ENCODE measurements at regions not wholly inside any gene's neighbourhood (a gene's known extent, or its start where the extent isn't known, plus 50 kb on each side); places are given as distances from the start of the nearest gene placed in this dataset.

DNA sequence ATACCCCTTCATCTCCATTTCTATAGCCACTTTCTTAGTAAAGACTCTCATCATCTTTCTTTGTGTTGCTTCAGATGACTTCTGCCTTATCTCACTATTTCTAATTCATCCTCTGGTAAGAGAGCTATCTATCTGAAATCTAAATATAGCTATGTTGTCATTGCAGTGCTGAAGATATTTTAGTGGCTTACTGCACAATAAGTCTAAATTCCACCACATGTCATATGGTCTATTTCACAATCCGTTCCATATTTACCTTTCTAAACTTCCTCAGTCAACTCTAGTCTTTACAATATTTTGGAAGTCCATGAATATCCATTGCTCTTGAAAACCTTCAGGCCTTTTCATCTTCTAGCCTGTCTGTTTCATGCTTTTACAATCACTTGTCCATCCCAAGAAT, 465.1 kb upstream of the SLC10A2 start:
- ATAC-seq (ENCODE audit: low read depth in 2 of 2) = no peak
- no peaks in the 10 kb centered on the region for H3K4me1 Mint-ChIP-seq
- DNase-seq = no peak
- no peak overlapping the region for H3K27ac Mint-ChIP-seq
- H3K4me3 Mint-ChIP-seq = no peak overlapping the region
- H3K36me3 Mint-ChIP-seq = no peaks in the 10 kb centered on the region
- H3K27me3 Mint-ChIP-seq = no peaks in the 10 kb centered on the region
- H3K9me3 Mint-ChIP-seq = no peaks in the 10 kb centered on the region

DNA sequence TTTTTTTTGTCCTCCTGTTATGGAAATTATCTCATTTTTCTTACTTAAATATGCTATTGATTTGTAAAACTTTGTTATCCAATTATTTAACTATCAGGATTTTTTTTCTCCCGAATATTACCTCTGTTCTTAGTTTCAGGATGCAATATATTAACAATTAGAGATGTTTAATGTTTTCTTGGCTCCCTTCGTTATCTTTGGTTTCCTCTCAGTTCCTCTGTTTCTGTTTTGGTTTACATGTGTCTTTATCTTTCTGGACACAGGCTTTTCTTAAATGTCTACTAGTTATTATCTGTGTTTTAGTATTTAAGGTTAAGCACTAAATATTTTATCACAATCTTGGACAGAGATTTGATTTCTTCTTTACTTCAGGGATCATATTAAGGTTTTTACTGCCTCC, 462.2 kb upstream of the SLC10A2 start:
- ATAC-seq (ENCODE audit: low read depth in 2 of 2) (no peak), DNase-seq (no peak)
- no peaks in the 10 kb centered on the region for H3K9me3 Mint-ChIP-seq
- H3K4me3 Mint-ChIP-seq = no peak overlapping the region
- no peaks in the 10 kb centered on the region for H3K4me1 Mint-ChIP-seq
- H3K36me3 Mint-ChIP-seq = no peaks in the 10 kb centered on the region
- no peaks in the 10 kb centered on the region for H3K27me3 Mint-ChIP-seq
- no peak overlapping the region for H3K27ac Mint-ChIP-seq

DNA sequence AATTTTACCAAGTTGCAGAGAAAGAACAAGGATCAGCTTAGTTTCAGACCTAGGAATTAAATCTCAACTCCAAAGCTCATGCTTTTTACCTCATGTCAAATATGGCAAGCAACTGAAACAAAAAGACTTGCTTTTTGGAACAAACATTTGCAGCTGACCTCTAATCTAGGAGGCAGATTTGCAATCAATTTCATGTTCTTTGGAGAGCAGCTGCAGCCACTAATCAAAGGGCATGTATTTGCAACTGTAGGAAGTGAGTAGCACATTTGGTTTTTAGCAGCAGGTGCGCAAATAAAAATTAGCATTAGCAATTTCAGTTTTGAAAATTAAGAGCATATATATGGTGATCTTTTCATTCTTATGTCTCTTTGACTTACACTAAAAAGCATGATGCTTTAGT, 459.3 kb upstream of the SLC10A2 start:
- no peak overlapping the region for H3K4me3 Mint-ChIP-seq

DNA sequence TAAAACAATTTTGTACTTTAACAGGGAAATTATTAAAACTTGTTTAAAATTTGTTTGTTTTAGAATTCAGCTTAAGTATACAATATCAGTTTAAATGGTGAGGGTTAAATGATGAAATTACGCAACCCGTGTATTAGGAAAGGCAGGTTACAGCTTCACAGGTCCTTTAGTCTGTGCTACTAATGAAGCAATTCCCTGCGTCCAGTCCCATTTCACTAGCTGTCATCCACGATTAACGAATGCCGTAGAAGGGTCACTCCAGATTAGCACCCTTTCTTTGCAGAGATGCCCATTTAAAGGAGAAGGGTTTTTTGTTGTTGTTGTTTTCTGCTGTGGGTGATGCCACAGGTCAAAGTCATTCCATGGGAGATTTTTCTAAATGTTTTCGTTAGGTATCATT, 457.6 kb upstream of the SLC10A2 start:
- Mint-ChIP-seq H3K27me3 (no peaks in the 10 kb centered on the region), H3K9me3 (peaks cover 0 to 4% (median 0%) of the 10 kb centered on the region in 7 donors), H3K4me1 (no peaks in the 10 kb centered on the region), H3K36me3 (no peaks in the 10 kb centered on the region), H3K27ac (no peak overlapping the region), H3K4me3 (no peak overlapping the region)
- ATAC-seq (ENCODE audit: low read depth in 2 of 2) (no peak), DNase-seq (no peak)

More for the DNA sequence above, 459.3 kb upstream of the SLC10A2 start:
- DNase-seq = no peak
- Mint-ChIP-seq H3K9me3 (peaks cover 0 to 4% (median 0%) of the 10 kb centered on the region in 7 donors), H3K4me1 (no peaks in the 10 kb centered on the region), H3K27ac (no peak overlapping the region), H3K27me3 (no peaks in the 10 kb centered on the region), H3K36me3 (no peaks in the 10 kb centered on the region)
- ATAC-seq (ENCODE audit: low read depth in 2 of 2) = no peak

DNA sequence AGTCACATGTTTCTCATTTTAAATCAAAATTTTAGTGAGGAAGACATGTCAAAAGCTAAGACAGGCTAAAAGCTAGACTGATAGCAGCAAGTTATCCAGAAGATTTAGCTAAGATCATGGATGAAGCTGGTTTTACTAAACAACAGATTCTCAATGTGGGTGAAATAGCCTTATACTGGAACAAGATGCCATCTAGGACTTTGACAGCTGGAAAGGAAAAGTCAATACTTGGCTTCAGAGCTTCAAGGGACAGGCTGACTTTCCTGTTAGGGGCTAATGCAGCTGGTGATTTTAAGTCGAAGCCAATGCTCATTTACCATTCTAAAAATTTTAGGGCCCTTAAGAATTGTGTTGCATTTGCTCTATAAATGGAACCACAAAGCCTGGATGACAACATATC, 455.3 kb upstream of the SLC10A2 start:
- H3K4me3 Mint-ChIP-seq = no peak overlapping the region
- no peaks in the 10 kb centered on the region for H3K27me3 Mint-ChIP-seq
- H3K27ac Mint-ChIP-seq = no peak overlapping the region
- ATAC-seq (ENCODE audit: low read depth in 2 of 2) = no peak
- peaks cover 0 to 5% (median 0%) of the 10 kb centered on the region in 7 donors for H3K9me3 Mint-ChIP-seq
- no peak for DNase-seq
- no peaks in the 10 kb centered on the region for H3K36me3 Mint-ChIP-seq
- H3K4me1 Mint-ChIP-seq = no peaks in the 10 kb centered on the region

DNA sequence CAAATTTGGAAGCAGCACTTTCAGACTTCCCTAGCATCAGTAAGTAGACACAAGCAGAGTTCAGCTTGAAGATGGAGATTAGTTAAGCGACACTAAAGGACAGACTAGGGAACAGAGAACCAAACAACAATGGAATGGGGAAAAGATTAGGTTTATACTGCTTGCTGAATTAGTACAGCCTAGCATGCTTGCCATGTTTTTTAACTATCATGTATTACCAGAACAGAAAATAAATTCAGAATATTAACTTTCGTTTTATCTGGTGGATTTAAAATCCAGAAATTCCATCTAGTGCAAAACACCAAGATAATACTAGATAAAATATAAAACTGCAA, 451.5 kb upstream of the SLC10A2 start:
- Mint-ChIP-seq H3K4me1 (no peaks in the 10 kb centered on the region), H3K27me3 (no peaks in the 10 kb centered on the region), H3K36me3 (no peaks in the 10 kb centered on the region), H3K27ac (peak overlapping the region in 1 of 6 donors; percentile 11), H3K9me3 (peaks cover 0 to 4% (median 0%) of the 10 kb centered on the region in 7 donors), H3K4me3 (no peak overlapping the region)
- DNase-seq (no peak), ATAC-seq (ENCODE audit: low read depth in 2 of 2) (no peak)

DNA sequence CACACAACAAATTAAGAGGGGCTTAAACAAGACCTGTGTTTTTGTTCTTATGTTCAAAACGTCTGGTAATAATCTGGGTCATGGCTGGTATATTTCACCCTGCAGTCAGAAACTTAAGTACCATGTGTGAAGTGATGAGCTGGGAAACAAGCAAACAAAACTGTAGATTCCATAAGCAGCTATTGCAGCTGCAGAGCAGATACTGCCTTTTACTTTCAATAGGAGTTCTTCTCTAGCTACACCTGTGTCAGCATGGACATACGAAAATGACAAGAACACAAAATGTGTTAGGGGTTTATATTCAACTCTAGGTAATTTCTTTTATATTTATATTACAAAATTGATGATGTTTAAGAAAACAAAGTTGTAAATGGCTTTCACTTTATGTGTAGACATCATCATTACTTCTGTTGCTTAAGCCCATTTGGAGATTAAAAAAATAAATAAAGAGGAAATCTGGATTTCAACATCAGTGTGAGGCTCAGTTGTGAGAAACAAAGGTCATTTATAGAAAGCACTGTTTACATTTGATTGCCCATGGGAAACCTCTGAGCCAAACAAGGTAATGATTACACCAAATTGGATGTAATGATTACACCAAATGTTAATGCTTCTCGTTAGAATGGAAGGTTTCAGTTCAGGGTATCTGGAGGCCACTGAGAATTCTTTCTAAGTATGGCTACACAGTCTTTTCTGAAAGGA, 451.0 kb upstream of the SLC10A2 start:
- Mint-ChIP-seq H3K27ac (peak overlapping the region in 1 of 6 donors; percentile 11), H3K36me3 (no peaks in the 10 kb centered on the region), H3K4me1 (no peaks in the 10 kb centered on the region), H3K4me3 (no peak overlapping the region), H3K27me3 (no peaks in the 10 kb centered on the region), H3K9me3 (peaks cover 0 to 1% (median 0%) of the 10 kb centered on the region in 7 donors)
- DNase-seq (no peak), ATAC-seq (ENCODE audit: low read depth in 2 of 2) (no peak)

DNA sequence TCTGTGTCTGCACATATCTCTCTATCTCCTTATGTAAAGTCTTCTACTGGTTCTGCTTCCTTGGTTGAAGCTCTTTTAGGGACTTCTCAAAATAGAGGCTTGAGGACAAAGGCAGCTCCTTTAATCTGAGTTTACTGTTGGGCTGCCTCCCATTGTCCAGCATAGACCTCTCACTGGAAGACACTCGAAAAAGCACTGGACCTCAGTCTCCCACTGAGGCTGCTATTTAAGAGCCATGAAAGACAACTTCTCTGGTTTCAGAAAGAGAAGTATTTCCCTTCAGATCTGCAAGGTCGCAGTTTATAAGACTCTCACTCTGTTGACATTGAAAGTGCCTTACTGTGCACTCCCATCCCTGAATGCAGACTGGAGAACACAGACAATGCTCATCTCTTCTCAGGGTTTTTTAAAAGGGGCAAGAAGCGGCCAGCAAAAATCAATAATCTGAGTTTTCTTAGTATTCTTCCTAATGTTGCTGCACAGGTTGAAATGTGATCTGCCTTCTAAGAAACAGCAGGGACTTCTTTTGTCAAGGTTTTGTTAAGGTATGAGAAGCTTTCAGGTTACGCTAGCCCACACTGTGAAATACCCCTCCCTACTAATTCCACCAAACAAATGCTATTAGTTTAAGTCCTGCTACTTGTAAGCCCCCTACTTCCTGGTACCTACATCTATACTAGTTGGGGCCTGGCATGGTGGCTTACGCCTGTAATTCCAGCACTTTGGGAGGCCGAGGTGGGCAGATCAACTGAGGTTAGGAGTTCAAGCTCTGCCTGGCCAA, 450.0 kb upstream of the SLC10A2 start:
- H3K4me1 Mint-ChIP-seq = no peaks in the 10 kb centered on the region
- H3K27ac Mint-ChIP-seq = peak overlapping the region in 1 of 6 donors; percentile 38
- no peaks in the 10 kb centered on the region for H3K36me3 Mint-ChIP-seq
- no peak overlapping the region for H3K4me3 Mint-ChIP-seq
- DNase-seq (no peak), ATAC-seq (ENCODE audit: low read depth in 2 of 2) (no peak)
- no peaks in the 10 kb centered on the region for H3K27me3 Mint-ChIP-seq
- H3K9me3 Mint-ChIP-seq = peaks cover 0 to 5% (median 0%) of the 10 kb centered on the region in 7 donors

DNA sequence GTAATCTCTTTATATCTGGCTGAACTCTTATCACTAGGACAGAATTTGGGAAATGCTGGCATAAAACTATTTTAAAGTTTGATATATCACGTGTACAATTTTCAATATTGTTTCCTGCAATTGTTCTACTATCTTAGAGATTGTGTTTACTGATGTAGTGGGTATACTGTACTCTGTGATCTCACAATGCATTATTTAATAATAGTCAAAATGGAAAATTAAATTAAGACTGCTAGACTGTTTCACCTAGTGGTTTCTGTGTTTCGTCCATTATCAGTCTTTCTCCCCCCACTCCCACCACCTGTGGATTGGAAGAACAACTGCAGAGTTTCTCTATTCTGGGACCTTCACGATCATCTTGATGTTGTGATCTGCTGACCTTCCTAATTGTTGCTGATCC, 449.2 kb upstream of the SLC10A2 start:
- Mint-ChIP-seq H3K4me3 (no peak overlapping the region), H3K4me1 (no peaks in the 10 kb centered on the region), H3K36me3 (no peaks in the 10 kb centered on the region), H3K9me3 (peaks cover 0 to 5% (median 0%) of the 10 kb centered on the region in 7 donors), H3K27ac (no peak overlapping the region), H3K27me3 (no peaks in the 10 kb centered on the region)
- DNase-seq (no peak), ATAC-seq (ENCODE audit: low read depth in 2 of 2) (no peak)

DNA sequence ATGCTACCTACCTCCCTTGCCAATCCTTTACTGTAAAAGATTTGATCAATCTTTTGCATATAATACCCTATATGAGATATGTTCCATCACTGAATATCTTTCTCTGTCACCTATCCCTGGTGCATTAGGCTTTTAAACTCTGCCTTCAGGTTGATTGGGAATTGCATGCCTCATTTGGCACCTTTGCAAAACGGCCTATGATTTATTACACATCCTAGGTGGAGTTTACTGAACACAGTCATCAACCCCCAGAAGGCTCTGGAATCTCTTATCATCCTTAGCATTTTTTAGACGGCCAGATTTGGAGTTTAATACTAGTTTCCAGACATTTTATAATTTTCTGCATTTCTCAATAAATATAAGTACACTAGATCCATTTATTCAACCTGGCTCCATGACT, 448.4 kb upstream of the SLC10A2 start:
- H3K27me3 Mint-ChIP-seq = no peaks in the 10 kb centered on the region
- peaks cover 0 to 5% (median 0%) of the 10 kb centered on the region in 7 donors for H3K9me3 Mint-ChIP-seq
- no peak for ATAC-seq (ENCODE audit: low read depth in 2 of 2)
- H3K4me1 Mint-ChIP-seq = no peaks in the 10 kb centered on the region
- no peak overlapping the region for H3K4me3 Mint-ChIP-seq
- no peak overlapping the region for H3K27ac Mint-ChIP-seq
- H3K36me3 Mint-ChIP-seq = no peaks in the 10 kb centered on the region
- no peak for DNase-seq

DNA sequence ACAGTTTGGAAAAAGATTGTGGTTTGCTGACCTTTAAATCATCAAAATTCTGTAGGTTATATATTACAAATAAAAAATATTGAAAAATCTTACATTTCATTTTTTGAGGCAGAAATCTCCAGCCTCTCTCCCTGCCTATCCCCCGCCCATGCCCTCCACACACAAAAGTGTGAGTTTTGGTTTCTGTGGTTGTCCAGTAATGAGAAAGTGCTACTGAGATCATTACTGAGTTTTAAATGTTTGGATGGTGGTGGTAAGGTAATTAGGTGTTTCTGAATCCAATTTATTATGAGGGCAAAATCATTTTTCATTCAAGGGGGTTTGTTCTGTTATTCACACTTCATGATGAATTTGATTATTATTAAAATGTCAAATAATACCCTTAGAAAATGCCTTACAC, 448.0 kb upstream of the SLC10A2 start:
- H3K4me1 Mint-ChIP-seq = no peaks in the 10 kb centered on the region
- no peaks in the 10 kb centered on the region for H3K27me3 Mint-ChIP-seq
- no peak overlapping the region for H3K27ac Mint-ChIP-seq
- H3K4me3 Mint-ChIP-seq = no peak overlapping the region
- DNase-seq = no peak
- no peak for ATAC-seq (ENCODE audit: low read depth in 2 of 2)
- peaks cover 0 to 5% (median 0%) of the 10 kb centered on the region in 7 donors for H3K9me3 Mint-ChIP-seq
- no peaks in the 10 kb centered on the region for H3K36me3 Mint-ChIP-seq

DNA sequence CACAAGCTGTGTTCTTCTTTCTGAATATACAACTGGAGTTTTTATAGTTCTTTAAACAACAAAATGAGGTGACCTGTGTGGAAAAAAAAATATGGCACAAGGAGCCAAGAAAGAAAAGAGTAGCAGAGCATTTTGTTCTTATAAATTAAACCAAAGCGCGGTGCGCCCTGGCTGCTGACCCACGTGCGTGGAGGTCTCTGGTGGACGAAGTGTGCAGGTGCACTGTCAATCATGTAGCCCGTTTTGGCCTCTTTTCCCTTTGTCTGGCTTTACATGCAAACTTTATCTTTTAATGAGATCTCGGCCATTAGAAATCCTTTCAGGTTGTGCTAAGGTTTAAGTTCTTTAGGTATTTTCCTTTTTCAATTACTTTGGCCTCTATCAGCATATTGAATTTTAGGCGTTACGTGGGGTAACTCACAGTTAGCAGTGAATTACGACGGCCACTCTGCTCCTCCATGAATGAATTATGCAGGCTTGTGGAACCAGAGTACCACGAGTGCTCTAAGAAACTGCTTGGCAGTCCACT, 443.9 kb upstream of the SLC10A2 start:
- H3K36me3 Mint-ChIP-seq = no peaks in the 10 kb centered on the region
- no peaks in the 10 kb centered on the region for H3K27me3 Mint-ChIP-seq
- H3K4me3 Mint-ChIP-seq = peak overlapping the region in 1 of 8 donors; percentile 11
- no peaks in the 10 kb centered on the region for H3K4me1 Mint-ChIP-seq
- peak overlapping the region in 1 of 6 donors; percentile 51 for H3K27ac Mint-ChIP-seq
- no peak for ATAC-seq (ENCODE audit: low read depth in 2 of 2)
- DNase-seq = no peak
- peaks cover 0 to 7% (median 6%) of the 10 kb centered on the region in 7 donors for H3K9me3 Mint-ChIP-seq

DNA sequence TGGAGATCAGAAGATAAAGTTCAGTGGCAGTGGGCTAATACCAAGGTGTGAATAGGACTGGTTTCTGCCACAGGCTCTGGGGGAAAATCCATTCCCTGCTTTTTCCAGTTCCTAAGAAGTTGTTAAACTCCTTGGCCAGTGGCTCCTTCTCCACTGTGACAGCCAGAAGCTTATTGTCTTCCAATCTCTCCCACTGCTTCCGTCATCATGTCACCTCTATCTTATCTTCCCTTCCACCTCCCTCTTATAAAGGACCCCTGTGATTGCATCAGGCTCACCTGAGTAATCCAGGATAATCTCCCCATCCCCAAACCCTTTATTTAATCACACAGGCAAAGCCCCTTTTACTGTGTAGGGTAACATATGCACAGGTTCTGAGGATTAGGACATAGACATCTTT, 431.2 kb upstream of the SLC10A2 start:
- no peak overlapping the region for H3K4me3 Mint-ChIP-seq
- no peak overlapping the region for H3K27ac Mint-ChIP-seq
- DNase-seq = no peak
- H3K9me3 Mint-ChIP-seq = peaks cover 4 to 11% (median 7%) of the 10 kb centered on the region in 7 donors
- H3K4me1 Mint-ChIP-seq = no peaks in the 10 kb centered on the region
- H3K36me3 Mint-ChIP-seq = no peaks in the 10 kb centered on the region
- no peak for ATAC-seq (ENCODE audit: low read depth in 2 of 2)
- no peaks in the 10 kb centered on the region for H3K27me3 Mint-ChIP-seq

DNA sequence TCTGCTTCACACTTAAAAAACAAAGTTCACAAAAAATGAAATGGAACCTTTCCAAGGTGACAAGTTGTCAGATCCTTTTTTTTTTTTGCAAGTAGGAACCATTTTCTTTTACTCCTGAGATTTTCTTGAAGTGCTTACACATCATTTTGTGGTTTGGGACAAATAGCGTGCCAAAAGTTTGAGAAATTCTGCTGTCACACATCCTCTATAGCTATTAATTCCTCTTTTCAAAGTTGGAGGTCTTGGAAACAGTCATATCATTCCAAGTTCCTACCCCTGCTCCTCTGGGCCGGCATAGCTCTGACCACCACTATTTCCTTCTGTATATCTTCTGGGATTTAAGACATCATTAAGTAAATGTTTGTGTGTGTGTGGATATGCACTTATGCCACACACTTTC, 421.6 kb upstream of the SLC10A2 start:
- DNase-seq (no peak), ATAC-seq (ENCODE audit: low read depth in 2 of 2) (no peak)
- Mint-ChIP-seq H3K9me3 (peaks cover 1 to 3% (median 3%) of the 10 kb centered on the region in 7 donors), H3K4me3 (no peak overlapping the region), H3K36me3 (no peaks in the 10 kb centered on the region), H3K27me3 (no peaks in the 10 kb centered on the region), H3K27ac (no peak overlapping the region), H3K4me1 (no peaks in the 10 kb centered on the region)

All from naive B cell (primary cell).